ENCODE measurements at regions not wholly inside any gene's neighbourhood (a gene's known extent, or its start where the extent isn't known, plus 50 kb on each side); places are given as distances from the start of the nearest gene placed in this dataset.

- DNase-seq, result peak; percentile 68
Measured at GRCh38 chr9:99368341-99369326, 146.6 kb downstream of the SEC61B start.

- no peak for DNase-seq
Measured at GRCh38 chr9:99369327-99369722, 147.2 kb downstream of the SEC61B start.

- DNase-seq, result no peak
Measured at GRCh38 chr9:99370376-99370775, 148.3 kb downstream of the SEC61B start.

GRCh38 chr9:99371376-99371775 is 149.3 kb downstream of the SEC61B start:
- peak; percentile 81 for DNase-seq

- no peak for DNase-seq
Measured at GRCh38 chr9:99373912-99374311, 151.8 kb downstream of the SEC61B start.

GRCh38 chr9:99374793-99375192 is 152.7 kb downstream of the SEC61B start:
- no peak for DNase-seq

- DNase-seq, result no peak
Measured at GRCh38 chr9:99375481-99375880, 153.4 kb downstream of the SEC61B start.

- peak; percentile 63 for DNase-seq
Measured at GRCh38 chr9:99377790-99378775, 156.0 kb downstream of the SEC61B start.

GRCh38 chr9:99383536-99383935 is 161.5 kb downstream of the SEC61B start:
- DNase-seq, result no peak

GRCh38 chr9:99385215-99385614 is 163.1 kb downstream of the SEC61B start:
- DNase-seq, result no peak

GRCh38 chr9:99385814-99386279 is 163.8 kb downstream of the SEC61B start:
- peak; percentile 85 for DNase-seq

- DNase-seq, result no peak
Measured at GRCh38 chr9:99387431-99387830, 165.3 kb downstream of the SEC61B start.

- DNase-seq, result peak; percentile 73
Measured at GRCh38 chr9:99389087-99390033, 167.3 kb downstream of the SEC61B start.

- DNase-seq, result no peak
Measured at GRCh38 chr9:99391937-99392594, 170.0 kb downstream of the SEC61B start.

- no peak for DNase-seq
Measured at GRCh38 chr9:99392986-99393385, 170.9 kb downstream of the SEC61B start.

- DNase-seq, result no peak
Measured at GRCh38 chr9:99393993-99394392, 171.9 kb downstream of the SEC61B start.

- DNase-seq, result peak; percentile 68
Measured at GRCh38 chr9:99398241-99398640, 176.2 kb downstream of the SEC61B start.

- DNase-seq, result no peak
Measured at GRCh38 chr9:99399474-99399873, 177.4 kb downstream of the SEC61B start.

- peak; percentile 77 for DNase-seq
Measured at GRCh38 chr9:99400184-99400731, 178.2 kb downstream of the SEC61B start.

GRCh38 chr9:99401680-99402504 is 179.8 kb downstream of the SEC61B start:
- DNase-seq, result no peak

Measured in islet precursor cell (in vitro differentiated cells).